T-helper 1 cell treated with Interleukin-12 subunit alpha and Interleukin-12 subunit beta and Interleukin-4 antibody, amounts not matched to agents 30 ng/mL and 1 ng/mL, for 36 hours (primary cell): ENCODE measurements at regions not wholly inside any gene's neighbourhood (a gene's known extent, or its start where the extent isn't known, plus 50 kb on each side); places are given as distances from the start of the nearest gene placed in this dataset.

ENCODE experiments used
- intact Hi-C: fragments of 100-400 bp; cut with micrococcal nuclease; formaldehyde crosslinking; loops from one replicate; pipeline ENCODE4 v1.15.1; 2024

- intact Hi-C loops: no loop called here
Observed at GRCh38 chr9:109830545-109830944, 50.5 kb downstream of the PALM2AKAP2 start.

- intact Hi-C loops: no loop called here
Observed at GRCh38 chr9:109831998-109832658, 52.1 kb downstream of the PALM2AKAP2 start.

- intact Hi-C loops: no loop called here
Observed at GRCh38 chr9:109834855-109835254, 54.9 kb downstream of the PALM2AKAP2 start.

GRCh38 chr9:109843641-109844040, 63.6 kb downstream of the PALM2AKAP2 start:
- intact Hi-C loops: no loop called here

GRCh38 chr9:109845226-109845625, 65.2 kb downstream of the PALM2AKAP2 start:
- intact Hi-C loops: no loop called here

GRCh38 chr9:109846776-109847175, 66.8 kb downstream of the PALM2AKAP2 start:
- intact Hi-C loops: no loop called here

- intact Hi-C loops: no loop called here
Observed at GRCh38 chr9:109852556-109852955, 72.6 kb downstream of the PALM2AKAP2 start.

GRCh38 chr9:109855540-109855939, 75.5 kb downstream of the PALM2AKAP2 start:
- intact Hi-C loops: no loop called here

GRCh38 chr9:109856785-109857184, 76.8 kb downstream of the PALM2AKAP2 start:
- intact Hi-C loops: no loop called here

GRCh38 chr9:109857336-109857735, 77.3 kb downstream of the PALM2AKAP2 start:
- intact Hi-C loops: no loop called here

GRCh38 chr9:109859447-109859846, 79.4 kb downstream of the PALM2AKAP2 start:
- intact Hi-C loops: no loop called here

GRCh38 chr9:109860521-109860920, 80.5 kb downstream of the PALM2AKAP2 start:
- intact Hi-C loops: no loop called here

- intact Hi-C loops: no loop called here
Observed at GRCh38 chr9:109861499-109861898, 81.5 kb downstream of the PALM2AKAP2 start.

GRCh38 chr9:109861918-109862317, 81.9 kb downstream of the PALM2AKAP2 start:
- intact Hi-C loops: no loop called here

GRCh38 chr9:109862452-109862851, 82.5 kb downstream of the PALM2AKAP2 start:
- intact Hi-C loops: no loop called here

- intact Hi-C loops: no loop called here
Observed at GRCh38 chr9:109863961-109864360, 84.0 kb downstream of the PALM2AKAP2 start.

GRCh38 chr9:109865521-109865920, 85.5 kb downstream of the PALM2AKAP2 start:
- intact Hi-C loops: no loop called here

GRCh38 chr9:109868207-109868606, 88.2 kb downstream of the PALM2AKAP2 start:
- intact Hi-C loops: no loop called here

GRCh38 chr9:109868722-109869121, 88.7 kb downstream of the PALM2AKAP2 start:
- intact Hi-C loops: no loop called here

- intact Hi-C loops: no loop called here
Observed at GRCh38 chr9:109870365-109870764, 90.4 kb downstream of the PALM2AKAP2 start.

- intact Hi-C loops: no loop called here
Observed at GRCh38 chr9:109872901-109873300, 92.9 kb downstream of the PALM2AKAP2 start.

GRCh38 chr9:109875495-109876129, 95.6 kb downstream of the PALM2AKAP2 start:
- intact Hi-C loops: no loop called here
